CD4-positive, CD25-positive, alpha-beta regulatory T cell (primary cell): ENCODE measurements at regions not wholly inside any gene's neighbourhood (a gene's known extent, or its start where the extent isn't known, plus 50 kb on each side); places are given as distances from the start of the nearest gene placed in this dataset.
A peak's percentile ranks its signal among the peaks of the same experiment; 100 is the strongest.

Experiments used
- ATAC-seq, 2 donors: fragments of 150-1000 bp; cut with Tn5 transposase; one replicate each; pipeline ENCODE4 v1.10.0; 2021; ENCODE audit warnings: low read depth in 2 of 2, moderate number of reproducible peaks in 2 of 2, moderate library complexity in 1 of 2
- DNase-seq, 3 donors: peaks; one replicate each; pipeline versions ENCODE4 v3.0.0 to v3.0.0-alpha.2; 2012 to 2022; ENCODE audit warnings: mixed read lengths in 1 of 3
- H3K27ac ChIP-seq: one replicate; pipeline ENCODE4 v1.7.0; 2013; ENCODE audit warnings: mild to moderate bottlenecking, low read length; ENCODE audit not compliant: insufficient read depth, poor library complexity, severe bottlenecking
- H3K27me3 ChIP-seq: one replicate; pipeline ENCODE4 v1.7.0; 2013; ENCODE audit warnings: low read length; ENCODE audit not compliant: control insufficient read depth, insufficient read depth
- H3K36me3 ChIP-seq: one replicate; pipeline ENCODE4 v1.7.0; 2013; ENCODE audit warnings: mild to moderate bottlenecking, low read length, moderate library complexity; ENCODE audit not compliant: control insufficient read depth, insufficient read depth
- H3K4me1 ChIP-seq: 2 replicates; pipeline ENCODE4 v1.7.0; 2013; ENCODE audit warnings: mild to moderate bottlenecking, low read length; ENCODE audit not compliant: insufficient read depth, control insufficient read depth, poor library complexity, severe bottlenecking
- H3K4me3 ChIP-seq: one replicate; pipeline ENCODE4 v1.7.0; 2013; ENCODE audit warnings: low read depth, mild to moderate bottlenecking, low read length, moderate library complexity
- H3K9me3 ChIP-seq, 2 experiments: 1 replicate in 1 of 2; 2 replicates in 1 of 2; pipeline ENCODE4 v1.7.0; 2013; ENCODE audit warnings: low read length in 2 of 2, mild to moderate bottlenecking in 1 of 2, moderate library complexity in 1 of 2; ENCODE audit not compliant: control insufficient read depth in 2 of 2
- H3K27ac Mint-ChIP-seq, 3 donors: one replicate each; pipeline ENCODE4 v1.8.0; 2020 to 2022; ENCODE audit warnings: mild to moderate bottlenecking in 3 of 3, mixed read lengths in 3 of 3, moderate library complexity in 2 of 3
- H3K27me3 Mint-ChIP-seq: one replicate; pipeline ENCODE4 v1.8.0; 2022; ENCODE audit warnings: mild to moderate bottlenecking, mixed read lengths
- H3K36me3 Mint-ChIP-seq: one replicate; pipeline ENCODE4 v1.8.0; 2020; ENCODE audit warnings: mixed read lengths
- H3K4me1 Mint-ChIP-seq, 4 donors: one replicate each; pipeline ENCODE4 v1.8.0; 2020 to 2022; ENCODE audit warnings: mixed read lengths in 4 of 4, mild to moderate bottlenecking in 1 of 4
- H3K4me3 Mint-ChIP-seq, 4 donors: one replicate each; pipeline ENCODE4 v1.8.0; 2020 to 2022; ENCODE audit warnings: mild to moderate bottlenecking in 4 of 4, mixed read lengths in 4 of 4, moderate library complexity in 3 of 4
- H3K9me3 Mint-ChIP-seq, 7 donors: one replicate each; pipeline ENCODE4 v1.8.0; 2020 to 2022; ENCODE audit warnings: mixed read lengths in 7 of 7, mild to moderate bottlenecking in 3 of 7, moderate library complexity in 2 of 7

GRCh38 chr6:21971541-21971940, 325.3 kb downstream of the PRL start:
- Mint-ChIP-seq H3K4me3 (no peak overlapping the region), H3K27me3 (peaks cover 4% of the 10 kb centered on the region)

GRCh38 chr6:21972516-21972915, 324.3 kb downstream of the PRL start:
- no peaks in the 10 kb centered on the region for H3K36me3 Mint-ChIP-seq
- no peaks in the 10 kb centered on the region for H3K36me3 ChIP-seq
- no peak overlapping the region for H3K27ac ChIP-seq
- ATAC-seq, result no peak
- no peaks in the 10 kb centered on the region for H3K9me3 ChIP-seq
- no peak for DNase-seq
- no peaks in the 10 kb centered on the region for H3K4me1 Mint-ChIP-seq
- no peaks in the 10 kb centered on the region for H3K27me3 ChIP-seq
- peaks cover 0 to 3% (median 0%) of the 10 kb centered on the region in 7 donors for H3K9me3 Mint-ChIP-seq
- H3K4me3 Mint-ChIP-seq, result no peak overlapping the region
- no peaks in the 10 kb centered on the region for H3K4me1 ChIP-seq
- H3K4me3 ChIP-seq, result no peak overlapping the region
- H3K27ac Mint-ChIP-seq, result no peak overlapping the region
- no peaks in the 10 kb centered on the region for H3K27me3 Mint-ChIP-seq

More at GRCh38 chr6:21971541-21971940, 325.3 kb downstream of the PRL start:
- no peak overlapping the region for H3K4me3 ChIP-seq
- H3K36me3 ChIP-seq, result no peaks in the 10 kb centered on the region
- ATAC-seq (no peak), DNase-seq (no peak)
- H3K27me3 ChIP-seq, result no peaks in the 10 kb centered on the region
- Mint-ChIP-seq H3K27ac (no peak overlapping the region), H3K9me3 (peaks cover 0 to 3% (median 0%) of the 10 kb centered on the region in 7 donors), H3K36me3 (no peaks in the 10 kb centered on the region), H3K4me1 (no peaks in the 10 kb centered on the region)
- H3K27ac ChIP-seq, result no peak overlapping the region
- H3K9me3 ChIP-seq, result no peaks in the 10 kb centered on the region
- H3K4me1 ChIP-seq, result no peaks in the 10 kb centered on the region

DNA sequence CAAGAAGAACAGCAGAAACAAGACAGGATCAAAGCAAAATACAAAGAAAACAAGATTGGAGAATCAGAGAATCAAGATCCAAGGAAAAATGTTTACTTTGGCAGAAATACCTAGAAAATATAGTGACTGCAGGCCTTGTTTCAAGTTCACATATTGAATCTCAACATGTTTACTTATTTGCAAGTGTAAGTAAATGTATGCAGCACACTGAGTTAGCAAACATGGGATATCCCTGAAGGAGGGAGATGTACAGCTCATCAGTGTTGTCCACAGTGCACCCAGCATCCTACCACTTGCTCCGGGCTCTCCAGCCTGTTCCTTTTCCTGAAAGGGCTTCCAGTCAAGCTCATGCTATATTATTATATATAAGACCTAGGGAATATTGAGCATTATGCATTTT, 319.5 kb downstream of the PRL start:
- H3K4me3 Mint-ChIP-seq, result no peak overlapping the region
- Histone ChIP-seq H3K4me3 (no peak overlapping the region), H3K27ac (no peak overlapping the region), H3K4me1 (no peaks in the 10 kb centered on the region), H3K9me3 (no peaks in the 10 kb centered on the region), H3K36me3 (no peaks in the 10 kb centered on the region), H3K27me3 (no peaks in the 10 kb centered on the region)
- ATAC-seq (no peak), DNase-seq (no peak)
- peaks cover 0 to 7% (median 0%) of the 10 kb centered on the region in 7 donors for H3K9me3 Mint-ChIP-seq
- no peaks in the 10 kb centered on the region for H3K36me3 Mint-ChIP-seq
- H3K27ac Mint-ChIP-seq, result no peak overlapping the region
- peaks cover 5% of the 10 kb centered on the region for H3K27me3 Mint-ChIP-seq
- no peaks in the 10 kb centered on the region for H3K4me1 Mint-ChIP-seq

- no peak for DNase-seq
- Histone ChIP-seq H3K27ac (no peak overlapping the region), H3K36me3 (no peaks in the 10 kb centered on the region), H3K27me3 (no peaks in the 10 kb centered on the region), H3K4me3 (no peak overlapping the region), H3K4me1 (no peaks in the 10 kb centered on the region), H3K9me3 (no peaks in the 10 kb centered on the region)
- peaks cover 0 to 6% (median 0%) of the 10 kb centered on the region in 7 donors for H3K9me3 Mint-ChIP-seq
- H3K4me1 Mint-ChIP-seq, result no peaks in the 10 kb centered on the region
- ATAC-seq, result no peak
- H3K27ac Mint-ChIP-seq, result no peak overlapping the region
- peaks cover 5% of the 10 kb centered on the region for H3K27me3 Mint-ChIP-seq
- no peaks in the 10 kb centered on the region for H3K36me3 Mint-ChIP-seq
- no peak overlapping the region for H3K4me3 Mint-ChIP-seq
Measured at GRCh38 chr6:21981235-21981833, 315.5 kb downstream of the PRL start.

- no peaks in the 10 kb centered on the region for H3K9me3 ChIP-seq
- H3K27ac ChIP-seq, result no peak overlapping the region
- no peak for ATAC-seq
- H3K9me3 Mint-ChIP-seq, result peaks cover 0 to 6% (median 0%) of the 10 kb centered on the region in 7 donors
- H3K27ac Mint-ChIP-seq, result no peak overlapping the region
- DNase-seq, result no peak
- peaks cover 9% of the 10 kb centered on the region for H3K27me3 Mint-ChIP-seq
- no peaks in the 10 kb centered on the region for H3K27me3 ChIP-seq
- H3K4me1 ChIP-seq, result no peaks in the 10 kb centered on the region
- no peaks in the 10 kb centered on the region for H3K36me3 ChIP-seq
- no peak overlapping the region for H3K4me3 ChIP-seq
- no peak overlapping the region for H3K4me3 Mint-ChIP-seq
- peaks cover 0 to 10% (median 5%) of the 10 kb centered on the region in 4 donors for H3K4me1 Mint-ChIP-seq
- H3K36me3 Mint-ChIP-seq, result no peaks in the 10 kb centered on the region
Measured at GRCh38 chr6:21984135-21984534, 312.7 kb downstream of the PRL start.

DNA sequence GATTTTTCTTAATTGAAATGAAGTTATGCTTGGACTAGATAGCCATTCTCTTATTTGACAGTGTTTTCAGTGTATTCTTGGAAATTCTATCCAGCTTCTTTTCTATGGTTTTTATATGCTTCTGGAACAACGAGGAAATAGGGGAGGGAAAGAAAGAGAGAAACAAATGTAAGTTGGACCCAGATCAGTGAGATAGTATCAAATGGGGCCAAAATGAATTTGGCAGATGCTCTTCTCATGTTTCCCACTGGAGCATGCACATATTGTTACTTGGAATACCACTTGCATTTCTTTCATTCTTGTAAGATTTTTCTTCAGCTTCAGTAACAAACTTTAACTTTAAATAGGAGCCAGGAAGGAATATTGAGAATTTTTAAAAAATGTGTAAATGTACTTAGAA, 312.3 kb downstream of the PRL start:
- H3K4me1 ChIP-seq, result no peaks in the 10 kb centered on the region
- no peak for DNase-seq
- Mint-ChIP-seq H3K9me3 (peaks cover 0 to 6% (median 0%) of the 10 kb centered on the region in 7 donors), H3K36me3 (no peaks in the 10 kb centered on the region), H3K27ac (no peak overlapping the region), H3K4me3 (no peak overlapping the region), H3K27me3 (peaks cover 9% of the 10 kb centered on the region), H3K4me1 (peaks cover 0 to 10% (median 5%) of the 10 kb centered on the region in 4 donors)
- ATAC-seq, result no peak
- H3K4me3 ChIP-seq, result no peak overlapping the region
- H3K36me3 ChIP-seq, result no peaks in the 10 kb centered on the region
- no peak overlapping the region for H3K27ac ChIP-seq
- no peaks in the 10 kb centered on the region for H3K27me3 ChIP-seq
- H3K9me3 ChIP-seq, result no peaks in the 10 kb centered on the region

- H3K4me1 Mint-ChIP-seq, result peaks cover 0 to 10% (median 5%) of the 10 kb centered on the region in 4 donors
- no peaks in the 10 kb centered on the region for H3K27me3 ChIP-seq
- H3K27ac Mint-ChIP-seq, result no peak overlapping the region
- no peaks in the 10 kb centered on the region for H3K9me3 ChIP-seq
- peaks cover 4% of the 10 kb centered on the region for H3K27me3 Mint-ChIP-seq
- peaks cover 0 to 3% (median 0%) of the 10 kb centered on the region in 7 donors for H3K9me3 Mint-ChIP-seq
- no peaks in the 10 kb centered on the region for H3K36me3 Mint-ChIP-seq
- no peak overlapping the region for H3K27ac ChIP-seq
- H3K4me3 Mint-ChIP-seq, result no peak overlapping the region
- H3K4me3 ChIP-seq, result no peak overlapping the region
- DNase-seq (no peak), ATAC-seq (no peak)
- no peaks in the 10 kb centered on the region for H3K36me3 ChIP-seq
- no peaks in the 10 kb centered on the region for H3K4me1 ChIP-seq
Measured at GRCh38 chr6:21985904-21986303, 310.9 kb downstream of the PRL start.

- Histone ChIP-seq H3K27ac (no peak overlapping the region), H3K36me3 (no peaks in the 10 kb centered on the region), H3K4me1 (no peaks in the 10 kb centered on the region), H3K4me3 (no peak overlapping the region), H3K27me3 (no peaks in the 10 kb centered on the region), H3K9me3 (no peaks in the 10 kb centered on the region)
- H3K4me3 Mint-ChIP-seq, result no peak overlapping the region
- peaks cover 4% of the 10 kb centered on the region for H3K27me3 Mint-ChIP-seq
- no peak for ATAC-seq
- H3K4me1 Mint-ChIP-seq, result peaks cover 0 to 10% (median 5%) of the 10 kb centered on the region in 4 donors
- H3K27ac Mint-ChIP-seq, result peak overlapping the region in 1 of 3 donors; percentile 37
- no peaks in the 10 kb centered on the region for H3K36me3 Mint-ChIP-seq
- DNase-seq, result no peak
- H3K9me3 Mint-ChIP-seq, result peaks cover 0 to 2% (median 0%) of the 10 kb centered on the region in 7 donors
Measured at GRCh38 chr6:21986703-21987102, 310.1 kb downstream of the PRL start.
